B cell (primary cell): ENCODE measurements at regions not wholly inside any gene's neighbourhood (a gene's known extent, or its start where the extent isn't known, plus 50 kb on each side); places are given as distances from the start of the nearest gene placed in this dataset.

Experiments
- ATAC-seq: fragments of 200-7000 bp; cut with Tn5 transposase; one replicate; pipeline ENCODE4 v1.10.0; 2021; ENCODE audit warnings: low read depth, mild to moderate bottlenecking, moderate number of reproducible peaks, moderate library complexity
- CTCF ChIA-PET: fragments of 350-600 bp; sonication (Branson Sonifier 250); formaldehyde crosslinking; loops from one replicate; lab custom pipeline; 2021; ENCODE audit warnings: antibody characterized with exemption, inconsistent platforms; lab: Charles Lee
- POLR2A ChIA-PET: fragments of 350-600 bp; sonication (Branson Sonifier 250); formaldehyde crosslinking; loops from one replicate; lab custom pipeline; 2021; ENCODE audit warnings: antibody characterized with exemption; lab: Charles Lee
- DNase-seq: peaks from one replicate; pipeline ENCODE4 v3.0.0; 2013
- H2AFZ ChIP-seq: 2 replicates; pipeline ENCODE4 v1.6.1; 2012; ENCODE audit warnings: mild to moderate bottlenecking, low read depth, low read length; ENCODE audit not compliant: insufficient read depth, poor library complexity, severe bottlenecking
- H3K27ac ChIP-seq, 2 donors: 1 replicate in 1 of 2; 2 replicates in 1 of 2; pipeline ENCODE4 v1.5.1; 2012 to 2013; ENCODE audit warnings: low read length in 2 of 2, mild to moderate bottlenecking in 2 of 2, moderate library complexity in 1 of 2
- H3K27me3 ChIP-seq, 4 experiments: fragments of 200-600 bp in 1 of 4; sonication (generic) in 1 of 4; replicated peaks in 1 of 4; 1 replicate in 2 of 4; 2 replicates in 2 of 4; pipeline versions ENCODE4 v1.6.1 to v1.7.0; 2013 to 2016; ENCODE audit warnings: low read length in 3 of 4, mild to moderate bottlenecking in 2 of 4, mixed read lengths in 1 of 4, moderate library complexity in 1 of 4; ENCODE audit not compliant: insufficient read depth in 4 of 4, control insufficient read depth in 3 of 4; ENCODE audit errors: control extremely low read depth in 1 of 4
- H3K36me3 ChIP-seq, 2 experiments: replicated peaks in 1 of 2; 1 replicate in 1 of 2; 2 replicates in 1 of 2; pipeline versions ENCODE4 v1.6.1 to v1.7.1; 2013; ENCODE audit warnings: low read length in 1 of 2; ENCODE audit not compliant: insufficient read depth in 2 of 2, control insufficient read depth in 1 of 2; ENCODE audit errors: control extremely low read depth in 1 of 2, extremely low read depth in 1 of 2
- H3K4me1 ChIP-seq, 2 donors: fragments of 200-600 bp in 1 of 2; sonication (generic) in 1 of 2; 1 replicate in 1 of 2; 2 replicates in 1 of 2; pipeline versions ENCODE4 v1.5.1 to v1.6.1; 2013 to 2017; ENCODE audit warnings: low read length in 2 of 2; ENCODE audit not compliant: control insufficient read depth in 2 of 2, insufficient read depth in 2 of 2
- H3K4me2 ChIP-seq: replicated peaks from 2 replicates; pipeline ENCODE3; 2012; ENCODE audit warnings: mild to moderate bottlenecking, low read depth, low read length; ENCODE audit not compliant: poor library complexity, severe bottlenecking
- H3K4me3 ChIP-seq, 5 experiments: fragments of 200-600 bp in 1 of 5; sonication (generic) in 1 of 5; 1 replicate in 3 of 5; 2 replicates in 2 of 5; pipeline versions ENCODE4 v1.5.1 to v1.7.0; 2011 to 2016; ENCODE audit warnings: low read length in 4 of 5, mild to moderate bottlenecking in 4 of 5, low read depth in 2 of 5, control low read depth in 1 of 5, moderate library complexity in 1 of 5; ENCODE audit not compliant: insufficient read depth in 1 of 5; ENCODE audit errors: control extremely low read depth in 1 of 5, extremely low read depth in 1 of 5
- H3K79me2 ChIP-seq: fragments of 200-600 bp; sonication (generic); one replicate; pipeline ENCODE4 v1.6.0; 2016; ENCODE audit warnings: low read length; ENCODE audit not compliant: control insufficient read depth, insufficient read depth
- H3K9ac ChIP-seq: fragments of 200-600 bp; sonication (generic); 2 replicates; pipeline ENCODE4 v1.6.1; 2017; ENCODE audit warnings: mild to moderate bottlenecking, low read length, moderate library complexity
- H3K9me3 ChIP-seq, 3 donors: one replicate each; pipeline versions ENCODE4 v1.6.1 to v1.7.1; 2013; ENCODE audit warnings: low read length in 2 of 3; ENCODE audit not compliant: control insufficient read depth in 2 of 3, insufficient read depth in 1 of 3; ENCODE audit errors: control extremely low read depth in 1 of 3
- H4K20me1 ChIP-seq: 2 replicates; pipeline ENCODE4 v1.6.0; 2012; ENCODE audit warnings: mild to moderate bottlenecking, low read length; ENCODE audit not compliant: insufficient read depth, control insufficient read depth, poor library complexity, severe bottlenecking
- H3K27ac Mint-ChIP-seq: one replicate; pipeline ENCODE4 v1.8.0; 2021; ENCODE audit warnings: mixed read lengths
- H3K27me3 Mint-ChIP-seq: one replicate; pipeline ENCODE4 v1.8.0; 2021; ENCODE audit warnings: mixed read lengths
- H3K4me1 Mint-ChIP-seq: one replicate; pipeline ENCODE4 v1.8.0; 2021; ENCODE audit warnings: mixed read lengths
- H3K4me3 Mint-ChIP-seq: one replicate; pipeline ENCODE4 v1.8.0; 2021; ENCODE audit warnings: mixed read lengths
- H3K9me3 Mint-ChIP-seq: one replicate; pipeline ENCODE4 v1.8.0; 2022; ENCODE audit warnings: mixed read lengths; ENCODE audit not compliant: insufficient read depth
- EZH2 ChIP-seq: IDR thresholded peaks from 2 replicates; pipeline ENCODE4 v1.6.1; 2012; ENCODE audit warnings: borderline replicate concordance, low read depth, mild to moderate bottlenecking, moderate library complexity, low read length; ENCODE audit not compliant: insufficient read depth, poor library complexity, severe bottlenecking
- WGBS: methylation state at CpG from one replicate; pipeline ENCODE4 v1.1.5; 2013; ENCODE audit warnings: missing lambda C conversion rate; ENCODE audit not compliant: insufficient coverage; 5-methylcytosine and 5-hydroxymethylcytosine counted together
- intact Hi-C: fragments of 100-400 bp; cut with micrococcal nuclease; formaldehyde crosslinking; loops from one replicate; pipeline ENCODE4 v1.10.0; 2022
- TF ChIP-seq, protein P1 (sequence below): fragments of 200-600 bp; IDR thresholded peaks from one replicate; pipeline ENCODE4 v1.8.0; 2022; ENCODE audit warnings: antibody characterized with exemption, mild to moderate bottlenecking

DNA sequence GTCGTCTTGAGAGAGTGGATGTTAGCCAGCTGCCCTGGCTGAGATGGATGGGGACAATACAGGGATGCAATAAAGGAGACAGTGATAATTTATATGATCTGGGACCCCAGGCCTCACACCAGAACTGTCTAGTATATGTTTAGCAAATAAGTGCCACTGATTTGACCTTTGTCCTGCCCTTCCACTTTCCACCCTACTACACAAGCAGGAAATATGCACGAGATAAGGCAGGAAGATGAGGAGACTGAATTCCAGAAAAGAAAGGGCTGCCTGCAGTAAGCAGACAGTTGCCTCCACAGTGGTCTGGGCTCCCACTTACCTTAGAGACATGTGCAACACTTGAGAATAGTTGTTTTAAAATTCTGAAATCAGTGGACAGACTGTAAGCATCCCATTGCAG, 80.2 kb upstream of the ZNF91 start:
- no peak for ATAC-seq
- H3K9me3 Mint-ChIP-seq, result peaks cover 5% of the 10 kb centered on the region
- intact Hi-C loops, result no loop called here

DNA sequence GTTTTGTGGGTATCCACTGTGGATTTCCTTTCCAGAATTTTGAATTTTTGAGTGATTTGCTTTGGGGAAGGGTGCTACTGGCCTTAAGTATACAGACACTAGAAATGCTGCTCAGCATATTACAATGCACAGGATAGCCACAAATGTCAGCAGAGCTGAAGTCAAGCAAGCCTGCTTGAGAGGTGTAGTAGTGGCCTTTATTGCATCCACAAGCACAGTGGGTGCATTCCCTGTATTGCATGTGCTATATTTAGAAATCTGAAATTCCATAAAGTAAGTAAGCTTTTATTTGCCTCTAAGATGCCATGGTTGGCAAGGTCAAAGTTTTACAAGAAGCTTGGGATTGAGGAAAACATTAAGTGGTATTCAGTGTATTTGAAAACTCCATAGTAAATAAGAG, 79.5 kb upstream of the ZNF91 start:
- Mint-ChIP-seq H3K4me1 (no peaks in the 10 kb centered on the region), H3K27me3 (peaks cover 11% of the 10 kb centered on the region), H3K4me3 (no peak overlapping the region), H3K27ac (no peak overlapping the region), H3K9me3 (peaks cover 5% of the 10 kb centered on the region)
- Histone ChIP-seq H3K4me1 (no peaks in the 10 kb centered on the region), H2AFZ (no peak overlapping the region), H3K27me3 (peaks cover 0 to 8% (median 0%) of the 10 kb centered on the region in 4 experiments), H3K4me2 (no peak overlapping the region), H3K9me3 (peaks cover 0 to 21% (median 1%) of the 10 kb centered on the region in 3 donors), H3K4me3 (no peak overlapping the region), H3K9ac (no peak overlapping the region), H3K27ac (no peak overlapping the region), H3K79me2 (no peaks in the 10 kb centered on the region), H3K36me3 (no peaks in the 10 kb centered on the region), H4K20me1 (no peaks in the 10 kb centered on the region)
- DNase-seq (no peak), ATAC-seq (no peak)
- TF ChIP-seq EZH2, result no peak
- TF ChIP-seq, protein P1, sequence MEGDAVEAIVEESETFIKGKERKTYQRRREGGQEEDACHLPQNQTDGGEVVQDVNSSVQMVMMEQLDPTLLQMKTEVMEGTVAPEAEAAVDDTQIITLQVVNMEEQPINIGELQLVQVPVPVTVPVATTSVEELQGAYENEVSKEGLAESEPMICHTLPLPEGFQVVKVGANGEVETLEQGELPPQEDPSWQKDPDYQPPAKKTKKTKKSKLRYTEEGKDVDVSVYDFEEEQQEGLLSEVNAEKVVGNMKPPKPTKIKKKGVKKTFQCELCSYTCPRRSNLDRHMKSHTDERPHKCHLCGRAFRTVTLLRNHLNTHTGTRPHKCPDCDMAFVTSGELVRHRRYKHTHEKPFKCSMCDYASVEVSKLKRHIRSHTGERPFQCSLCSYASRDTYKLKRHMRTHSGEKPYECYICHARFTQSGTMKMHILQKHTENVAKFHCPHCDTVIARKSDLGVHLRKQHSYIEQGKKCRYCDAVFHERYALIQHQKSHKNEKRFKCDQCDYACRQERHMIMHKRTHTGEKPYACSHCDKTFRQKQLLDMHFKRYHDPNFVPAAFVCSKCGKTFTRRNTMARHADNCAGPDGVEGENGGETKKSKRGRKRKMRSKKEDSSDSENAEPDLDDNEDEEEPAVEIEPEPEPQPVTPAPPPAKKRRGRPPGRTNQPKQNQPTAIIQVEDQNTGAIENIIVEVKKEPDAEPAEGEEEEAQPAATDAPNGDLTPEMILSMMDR, result no peak
- CTCF ChIA-PET, result no interaction called here
- intact Hi-C loops, result no loop called here
- POLR2A ChIA-PET, result no interaction called here

More for the DNA sequence above, 80.2 kb upstream of the ZNF91 start:
- TF ChIP-seq, protein P1, result no peak
- TF ChIP-seq EZH2, result no peak
- 83% methylated on average over 1 of the region's 2 CpGs for WGBS
- DNase-seq, result no peak
- H3K27me3 ChIP-seq, result peaks cover 0 to 7% (median 0%) of the 10 kb centered on the region in 4 experiments
- ChIA-PET POLR2A (no interaction called here), CTCF (no interaction called here)
- H3K9me3 ChIP-seq, result peaks cover 0 to 17% (median 1%) of the 10 kb centered on the region in 3 donors
- no peak overlapping the region for H3K27ac ChIP-seq
- no peak overlapping the region for H3K4me2 ChIP-seq
- no peaks in the 10 kb centered on the region for H3K4me1 ChIP-seq
- Mint-ChIP-seq H3K4me3 (no peak overlapping the region), H3K4me1 (no peaks in the 10 kb centered on the region), H3K27ac (no peak overlapping the region), H3K27me3 (peaks cover 11% of the 10 kb centered on the region)
- H3K79me2 ChIP-seq, result no peaks in the 10 kb centered on the region
- H3K4me3 ChIP-seq, result no peak overlapping the region
- no peak overlapping the region for H3K9ac ChIP-seq
- no peaks in the 10 kb centered on the region for H4K20me1 ChIP-seq
- H2AFZ ChIP-seq, result no peak overlapping the region
- no peaks in the 10 kb centered on the region for H3K36me3 ChIP-seq
